ENCODE measurements at regions not wholly inside any gene's neighbourhood (a gene's known extent, or its start where the extent isn't known, plus 50 kb on each side); places are given as distances from the start of the nearest gene placed in this dataset.

DNA sequence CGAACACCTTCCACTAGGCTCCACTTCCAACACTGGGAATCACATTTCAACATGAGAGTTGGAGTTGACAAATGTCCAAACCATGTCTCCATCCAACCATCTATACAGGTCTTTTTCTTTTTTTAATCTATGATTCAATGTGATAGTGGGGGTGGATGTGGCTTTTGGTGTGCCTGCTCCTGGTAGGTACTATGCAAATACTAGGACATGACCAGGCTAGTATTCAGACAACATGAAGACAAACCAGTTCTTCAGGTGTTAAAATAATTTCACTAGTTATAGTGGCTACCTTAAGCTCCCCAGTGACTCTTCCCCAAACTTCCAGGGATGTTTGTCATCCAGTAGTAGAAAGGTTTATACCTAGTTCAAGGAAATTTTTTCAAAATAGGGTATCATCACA, 387.5 kb downstream of the CDH2 start:
- TF ChIP-seq NBN (IDR thresholded peaks at IDR 0.05), result no peak
- TF ChIP-seq IKZF1 (conservative IDR thresholded peaks at IDR 0.05), result no peak
- TF ChIP-seq BACH1 (IDR thresholded peaks at IDR 0.05; ENCODE audit: borderline replicate concordance), result no peak
- no peak for TF ChIP-seq NFYA (IDR thresholded peaks at IDR 0.05; ENCODE audit: borderline replicate concordance, low read depth, low read length)
- TF ChIP-seq, protein P1, sequence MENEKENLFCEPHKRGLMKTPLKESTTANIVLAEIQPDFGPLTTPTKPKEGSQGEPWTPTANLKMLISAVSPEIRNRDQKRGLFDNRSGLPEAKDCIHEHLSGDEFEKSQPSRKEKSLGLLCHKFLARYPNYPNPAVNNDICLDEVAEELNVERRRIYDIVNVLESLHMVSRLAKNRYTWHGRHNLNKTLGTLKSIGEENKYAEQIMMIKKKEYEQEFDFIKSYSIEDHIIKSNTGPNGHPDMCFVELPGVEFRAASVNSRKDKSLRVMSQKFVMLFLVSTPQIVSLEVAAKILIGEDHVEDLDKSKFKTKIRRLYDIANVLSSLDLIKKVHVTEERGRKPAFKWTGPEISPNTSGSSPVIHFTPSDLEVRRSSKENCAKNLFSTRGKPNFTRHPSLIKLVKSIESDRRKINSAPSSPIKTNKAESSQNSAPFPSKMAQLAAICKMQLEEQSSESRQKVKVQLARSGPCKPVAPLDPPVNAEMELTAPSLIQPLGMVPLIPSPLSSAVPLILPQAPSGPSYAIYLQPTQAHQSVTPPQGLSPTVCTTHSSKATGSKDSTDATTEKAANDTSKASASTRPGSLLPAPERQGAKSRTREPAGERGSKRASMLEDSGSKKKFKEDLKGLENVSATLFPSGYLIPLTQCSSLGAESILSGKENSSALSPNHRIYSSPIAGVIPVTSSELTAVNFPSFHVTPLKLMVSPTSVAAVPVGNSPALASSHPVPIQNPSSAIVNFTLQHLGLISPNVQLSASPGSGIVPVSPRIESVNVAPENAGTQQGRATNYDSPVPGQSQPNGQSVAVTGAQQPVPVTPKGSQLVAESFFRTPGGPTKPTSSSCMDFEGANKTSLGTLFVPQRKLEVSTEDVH (IDR thresholded peaks at IDR 0.05; ENCODE audit: low read depth, partially characterized antibody), result no peak
- no peak for TF ChIP-seq CBX5 (IDR thresholded peaks at IDR 0.05; ENCODE audit: low read depth)
- TF ChIP-seq, protein P2, sequence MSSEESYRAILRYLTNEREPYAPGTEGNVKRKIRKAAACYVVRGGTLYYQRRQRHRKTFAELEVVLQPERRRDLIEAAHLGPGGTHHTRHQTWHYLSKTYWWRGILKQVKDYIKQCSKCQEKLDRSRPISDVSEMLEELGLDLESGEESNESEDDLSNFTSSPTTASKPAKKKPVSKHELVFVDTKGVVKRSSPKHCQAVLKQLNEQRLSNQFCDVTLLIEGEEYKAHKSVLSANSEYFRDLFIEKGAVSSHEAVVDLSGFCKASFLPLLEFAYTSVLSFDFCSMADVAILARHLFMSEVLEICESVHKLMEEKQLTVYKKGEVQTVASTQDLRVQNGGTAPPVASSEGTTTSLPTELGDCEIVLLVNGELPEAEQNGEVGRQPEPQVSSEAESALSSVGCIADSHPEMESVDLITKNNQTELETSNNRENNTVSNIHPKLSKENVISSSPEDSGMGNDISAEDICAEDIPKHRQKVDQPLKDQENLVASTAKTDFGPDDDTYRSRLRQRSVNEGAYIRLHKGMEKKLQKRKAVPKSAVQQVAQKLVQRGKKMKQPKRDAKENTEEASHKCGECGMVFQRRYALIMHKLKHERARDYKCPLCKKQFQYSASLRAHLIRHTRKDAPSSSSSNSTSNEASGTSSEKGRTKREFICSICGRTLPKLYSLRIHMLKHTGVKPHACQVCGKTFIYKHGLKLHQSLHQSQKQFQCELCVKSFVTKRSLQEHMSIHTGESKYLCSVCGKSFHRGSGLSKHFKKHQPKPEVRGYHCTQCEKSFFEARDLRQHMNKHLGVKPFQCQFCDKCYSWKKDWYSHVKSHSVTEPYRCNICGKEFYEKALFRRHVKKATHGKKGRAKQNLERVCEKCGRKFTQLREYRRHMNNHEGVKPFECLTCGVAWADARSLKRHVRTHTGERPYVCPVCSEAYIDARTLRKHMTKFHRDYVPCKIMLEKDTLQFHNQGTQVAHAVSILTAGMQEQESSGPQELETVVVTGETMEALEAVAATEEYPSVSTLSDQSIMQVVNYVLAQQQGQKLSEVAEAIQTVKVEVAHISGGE (CRISPR knock-in tag; IDR thresholded peaks at IDR 0.05), result no peak
- H2AFZ ChIP-seq (ENCODE audit: control insufficient read depth, low read depth, low read length), result no peak overlapping the region
- no peak overlapping the region for H3K4me3 ChIP-seq
- H3K9ac ChIP-seq (ENCODE audit: control insufficient read depth, insufficient read depth, low read length), result no peak overlapping the region
- H3K27ac ChIP-seq (ENCODE audit: control insufficient read depth, insufficient read depth), result no peak overlapping the region
- ChIA-PET POLR2A (no interaction called here), SMC1A (ENCODE audit: uncharacterized antibody, unreplicated experiment) (interaction anchor here (0.7 to 1.0 kb wide), 3 partner anchors 10 to 27 kb away, joined by 3 to 4 read pairs (median 3); no protein-coding TSS in a partner anchor), RAD21 (ENCODE audit: unreplicated experiment) (no interaction called here), CTCF (interaction anchor here (2.1 kb wide), 1 partner anchor 9 kb away, joined by 7 read pairs; no protein-coding TSS in a partner anchor)
- ATAC-seq, result no peak
- H4K20me1 ChIP-seq (ENCODE audit: control insufficient read depth, insufficient read depth), result no peaks in the 10 kb centered on the region
- intact Hi-C loops (cut with micrococcal nuclease; ENCODE audit: unreplicated experiment), result no loop called here
- H3K4me2 ChIP-seq (ENCODE audit: control insufficient read depth, insufficient read depth), result no peak overlapping the region
- WGBS (ENCODE audit: insufficient coverage, insufficient replicate concordance, low lambda C conversion rate, missing lambda C conversion rate), result 0% methylated on average over 1 of the region's 1 CpG
- FAIRE-seq, result no peak
- no peak for DNase-seq (ENCODE audit: low read depth, low spot score)
- H3K4me1 ChIP-seq (ENCODE audit: control insufficient read depth, insufficient read depth, low read length), result no peaks in the 10 kb centered on the region
- no peaks in the 10 kb centered on the region for H3K36me3 ChIP-seq (ENCODE audit: control insufficient read depth in 2 of 2, insufficient read depth in 2 of 2, low read length in 1 of 2)
- H3K27me3 ChIP-seq (replicated peaks in 1 of 2; ENCODE audit: control insufficient read depth in 2 of 2, insufficient read depth in 2 of 2, low read length in 1 of 2), result no peaks in the 10 kb centered on the region
- no TSS peak for BruUV-seq (replicated peaks)
- in situ Hi-C loops (cut with MboI), result no loop called here
- H3K79me2 ChIP-seq (ENCODE audit: control insufficient read depth, insufficient read depth, low read length), result no peaks in the 10 kb centered on the region
- H3K9me3 ChIP-seq (replicated peaks; ENCODE audit: control insufficient read depth, insufficient read depth, low read length), result no peaks in the 10 kb centered on the region; the same call in 2 of the 3 replicates

All from GM12878 (cell line).